ENCODE measurements at regions not wholly inside any gene's neighbourhood (a gene's known extent, or its start where the extent isn't known, plus 50 kb on each side); places are given as distances from the start of the nearest gene placed in this dataset.

GRCh38 chr4:178481564-178481963, 1039.3 kb upstream of the AGA start:
- H3K27ac ChIP-seq (ENCODE audit: low read length): no peak overlapping the region
- H3K9me3 ChIP-seq (ENCODE audit: insufficient read depth, low read depth, low read length): no peaks in the 10 kb centered on the region
- H3K4me3 ChIP-seq (ENCODE audit: low read length): no peak overlapping the region
- H3K27me3 ChIP-seq (ENCODE audit: insufficient read depth, low read length): no peaks in the 10 kb centered on the region
- no peaks in the 10 kb centered on the region for H3K36me3 ChIP-seq (ENCODE audit: insufficient read depth, low read depth, low read length)
- no peaks in the 10 kb centered on the region for H3K4me1 ChIP-seq (ENCODE audit: insufficient read depth, low read length)
- H3K9ac ChIP-seq (ENCODE audit: low read depth, low read length): no peak overlapping the region

- Histone ChIP-seq H3K4me3 (ENCODE audit: low read length) (no peak overlapping the region), H3K9ac (ENCODE audit: low read depth, low read length) (no peak overlapping the region), H3K9me3 (ENCODE audit: insufficient read depth, low read depth, low read length) (no peaks in the 10 kb centered on the region), H3K27me3 (ENCODE audit: insufficient read depth, low read length) (no peaks in the 10 kb centered on the region), H3K27ac (ENCODE audit: low read length) (no peak overlapping the region), H3K36me3 (ENCODE audit: insufficient read depth, low read depth, low read length) (no peaks in the 10 kb centered on the region), H3K4me1 (ENCODE audit: insufficient read depth, low read length) (no peaks in the 10 kb centered on the region)
Measured at GRCh38 chr4:178523038-178523437, 1080.8 kb upstream of the AGA start.

- Histone ChIP-seq H3K36me3 (ENCODE audit: insufficient read depth, low read depth, low read length) (no peaks in the 10 kb centered on the region), H3K4me1 (ENCODE audit: insufficient read depth, low read length) (peaks cover 3% of the 10 kb centered on the region; the same call in 1 of the 2 replicates), H3K9me3 (ENCODE audit: insufficient read depth, low read depth, low read length) (peaks cover 3% of the 10 kb centered on the region), H3K9ac (ENCODE audit: low read depth, low read length) (no peak overlapping the region), H3K4me3 (ENCODE audit: low read length) (no peak overlapping the region), H3K27me3 (ENCODE audit: insufficient read depth, low read length) (no peaks in the 10 kb centered on the region), H3K27ac (ENCODE audit: low read length) (no peak overlapping the region)
Measured at GRCh38 chr4:178535939-178536579, 1093.8 kb upstream of the AGA start.

- H3K36me3 ChIP-seq (ENCODE audit: insufficient read depth, low read depth, low read length): no peaks in the 10 kb centered on the region
- H3K4me3 ChIP-seq (ENCODE audit: low read length): no peak overlapping the region
- H3K27me3 ChIP-seq (ENCODE audit: insufficient read depth, low read length): no peaks in the 10 kb centered on the region
- no peak overlapping the region for H3K9ac ChIP-seq (ENCODE audit: low read depth, low read length)
- H3K9me3 ChIP-seq (ENCODE audit: insufficient read depth, low read depth, low read length): no peaks in the 10 kb centered on the region
- H3K4me1 ChIP-seq (ENCODE audit: insufficient read depth, low read length): no peaks in the 10 kb centered on the region; the same call in 1 of the 2 replicates
- no peak overlapping the region for H3K27ac ChIP-seq (ENCODE audit: low read length)
Measured at GRCh38 chr4:178553201-178553600, 1111.0 kb upstream of the AGA start.

- Histone ChIP-seq H3K9ac (ENCODE audit: low read depth, low read length) (no peak overlapping the region), H3K4me3 (ENCODE audit: low read length) (no peak overlapping the region), H3K4me1 (ENCODE audit: insufficient read depth, low read length) (no peaks in the 10 kb centered on the region; the same call in 1 of the 2 replicates), H3K9me3 (ENCODE audit: insufficient read depth, low read depth, low read length) (no peaks in the 10 kb centered on the region), H3K36me3 (ENCODE audit: insufficient read depth, low read depth, low read length) (no peaks in the 10 kb centered on the region), H3K27me3 (ENCODE audit: insufficient read depth, low read length) (no peaks in the 10 kb centered on the region), H3K27ac (ENCODE audit: low read length) (no peak overlapping the region)
Measured at GRCh38 chr4:178554352-178554751, 1112.1 kb upstream of the AGA start.

GRCh38 chr4:178556796-178557195, 1114.6 kb upstream of the AGA start:
- H3K4me1 ChIP-seq (ENCODE audit: insufficient read depth, low read length): no peaks in the 10 kb centered on the region; the same call in 1 of the 2 replicates
- H3K36me3 ChIP-seq (ENCODE audit: insufficient read depth, low read depth, low read length): no peaks in the 10 kb centered on the region
- H3K4me3 ChIP-seq (ENCODE audit: low read length): no peak overlapping the region
- no peak overlapping the region for H3K9ac ChIP-seq (ENCODE audit: low read depth, low read length)
- no peak overlapping the region for H3K27ac ChIP-seq (ENCODE audit: low read length)
- no peaks in the 10 kb centered on the region for H3K9me3 ChIP-seq (ENCODE audit: insufficient read depth, low read depth, low read length)
- H3K27me3 ChIP-seq (ENCODE audit: insufficient read depth, low read length): no peaks in the 10 kb centered on the region

- Histone ChIP-seq H3K9ac (ENCODE audit: low read depth, low read length) (no peak overlapping the region), H3K4me1 (ENCODE audit: insufficient read depth, low read length) (peaks cover 6% of the 10 kb centered on the region), H3K9me3 (ENCODE audit: insufficient read depth, low read depth, low read length) (no peaks in the 10 kb centered on the region), H3K27me3 (ENCODE audit: insufficient read depth, low read length) (no peaks in the 10 kb centered on the region), H3K4me3 (ENCODE audit: low read length) (no peak overlapping the region), H3K27ac (ENCODE audit: low read length) (no peak overlapping the region), H3K36me3 (ENCODE audit: insufficient read depth, low read depth, low read length) (no peaks in the 10 kb centered on the region)
Measured at GRCh38 chr4:178577933-178578332, 1135.7 kb upstream of the AGA start.

- H3K9ac ChIP-seq (ENCODE audit: low read depth, low read length): no peak overlapping the region
- no peaks in the 10 kb centered on the region for H3K4me1 ChIP-seq (ENCODE audit: insufficient read depth, low read length)
- H3K27me3 ChIP-seq (ENCODE audit: insufficient read depth, low read length): no peaks in the 10 kb centered on the region
- H3K9me3 ChIP-seq (ENCODE audit: insufficient read depth, low read depth, low read length): 0 out of 2 replicates have a peak, but pooled peaks cover 9% of the 10 kb centered on the region
- no peak overlapping the region for H3K27ac ChIP-seq (ENCODE audit: low read length)
- H3K4me3 ChIP-seq (ENCODE audit: low read length): no peak overlapping the region
- no peaks in the 10 kb centered on the region for H3K36me3 ChIP-seq (ENCODE audit: insufficient read depth, low read depth, low read length)
Measured at GRCh38 chr4:178595500-178596138, 1153.4 kb upstream of the AGA start.

GRCh38 chr4:178598672-178599071, 1156.4 kb upstream of the AGA start:
- H3K4me3 ChIP-seq (ENCODE audit: low read length): no peak overlapping the region
- H3K27ac ChIP-seq (ENCODE audit: low read length): no peak overlapping the region
- 0 out of 2 replicates have a peak, but pooled peaks cover 9% of the 10 kb centered on the region for H3K9me3 ChIP-seq (ENCODE audit: insufficient read depth, low read depth, low read length)
- H3K27me3 ChIP-seq (ENCODE audit: insufficient read depth, low read length): no peaks in the 10 kb centered on the region
- no peaks in the 10 kb centered on the region for H3K4me1 ChIP-seq (ENCODE audit: insufficient read depth, low read length)
- H3K36me3 ChIP-seq (ENCODE audit: insufficient read depth, low read depth, low read length): no peaks in the 10 kb centered on the region
- no peak overlapping the region for H3K9ac ChIP-seq (ENCODE audit: low read depth, low read length)

GRCh38 chr4:178599521-178599920, 1157.3 kb upstream of the AGA start:
- H3K9ac ChIP-seq (ENCODE audit: low read depth, low read length): no peak overlapping the region
- 0 out of 2 replicates have a peak, but pooled peaks cover 9% of the 10 kb centered on the region for H3K9me3 ChIP-seq (ENCODE audit: insufficient read depth, low read depth, low read length)
- H3K36me3 ChIP-seq (ENCODE audit: insufficient read depth, low read depth, low read length): no peaks in the 10 kb centered on the region
- no peaks in the 10 kb centered on the region for H3K4me1 ChIP-seq (ENCODE audit: insufficient read depth, low read length)
- H3K4me3 ChIP-seq (ENCODE audit: low read length): no peak overlapping the region
- H3K27ac ChIP-seq (ENCODE audit: low read length): no peak overlapping the region
- H3K27me3 ChIP-seq (ENCODE audit: insufficient read depth, low read length): no peaks in the 10 kb centered on the region

- no peak overlapping the region for H3K9ac ChIP-seq (ENCODE audit: low read depth, low read length)
- H3K4me3 ChIP-seq (ENCODE audit: low read length): no peak overlapping the region
- H3K27ac ChIP-seq (ENCODE audit: low read length): no peak overlapping the region
- H3K27me3 ChIP-seq (ENCODE audit: insufficient read depth, low read length): no peaks in the 10 kb centered on the region
- H3K36me3 ChIP-seq (ENCODE audit: insufficient read depth, low read depth, low read length): no peaks in the 10 kb centered on the region
- H3K9me3 ChIP-seq (ENCODE audit: insufficient read depth, low read depth, low read length): 0 out of 2 replicates have a peak, but pooled peaks cover 9% of the 10 kb centered on the region
- H3K4me1 ChIP-seq (ENCODE audit: insufficient read depth, low read length): no peaks in the 10 kb centered on the region
Measured at GRCh38 chr4:178602833-178603232, 1160.6 kb upstream of the AGA start.

GRCh38 chr4:178611062-178611461, 1168.8 kb upstream of the AGA start:
- H3K36me3 ChIP-seq (ENCODE audit: insufficient read depth, low read depth, low read length): no peaks in the 10 kb centered on the region
- no peak overlapping the region for H3K9ac ChIP-seq (ENCODE audit: low read depth, low read length)
- no peaks in the 10 kb centered on the region for H3K9me3 ChIP-seq (ENCODE audit: insufficient read depth, low read depth, low read length)
- no peaks in the 10 kb centered on the region for H3K4me1 ChIP-seq (ENCODE audit: insufficient read depth, low read length)
- no peaks in the 10 kb centered on the region for H3K27me3 ChIP-seq (ENCODE audit: insufficient read depth, low read length)
- H3K27ac ChIP-seq (ENCODE audit: low read length): no peak overlapping the region
- H3K4me3 ChIP-seq (ENCODE audit: low read length): no peak overlapping the region

All from iPS-20b (cell line).